K562 (cell line): ENCODE measurements at regions not wholly inside any gene's neighbourhood (a gene's known extent, or its start where the extent isn't known, plus 50 kb on each side); places are given as distances from the start of the nearest gene placed in this dataset.

Experiments
- CTCF ChIP-seq, 3 experiments: IDR thresholded peaks in 2 of 3; conservative IDR thresholded peaks in 1 of 3; 2 replicates each; pipeline ENCODE4 v1.5.1; 2011 to 2012; ENCODE audit warnings: low read length in 3 of 3, mild to moderate bottlenecking in 3 of 3, control low read depth in 2 of 3, improper control_type of control experiment in 1 of 3, inconsistent platforms in 1 of 3, low read depth in 1 of 3, mixed read lengths in 1 of 3, moderate library complexity in 1 of 3; ENCODE audit not compliant: insufficient read depth in 2 of 3
- ELF1 ChIP-seq: fragments of 200-800 bp; sonication (Bioruptor generic); IDR thresholded peaks from 2 replicates; pipeline ENCODE4 v1.6.1; 2016; ENCODE audit warnings: missing genetic modification characterization, missing compliant biosample characterization
- MTF1 ChIP-seq: fragments of 250-450 bp; sonication (Bioruptor Pico); IDR thresholded peaks from 2 replicates; pipeline ENCODE4 v1.9.0; 2021; ENCODE audit warnings: moderate library complexity, mild to moderate bottlenecking, inconsistent platforms, borderline replicate concordance
- NFE2 ChIP-seq: IDR thresholded peaks from 2 replicates; pipeline ENCODE4 v1.6.1; 2014; ENCODE audit warnings: antibody characterized with exemption, low read depth
- TAF7 ChIP-seq: fragments of 450-650 bp; IDR thresholded peaks from 2 replicates; pipeline ENCODE4 v1.6.1; 2016; ENCODE audit warnings: missing genetic modification characterization, missing compliant biosample characterization
- U2AF2 ChIP-seq: fragments of 200-400 bp; formaldehyde crosslinking; optimal IDR thresholded peaks from 2 replicates; pipeline ENCODE3; 2017; ENCODE audit warnings: low read depth, mild to moderate bottlenecking, low read length
- ZFX ChIP-seq: sonication (generic); formaldehyde crosslinking; IDR thresholded peaks from 2 replicates; pipeline ENCODE4 v1.8.0; 2022; ENCODE audit warnings: mild to moderate bottlenecking, missing genetic modification reagents, moderate library complexity
- ZNF274 ChIP-seq: IDR thresholded peaks from 2 replicates; pipeline ENCODE4 v1.6.1; 2011; ENCODE audit warnings: low read depth, mild to moderate bottlenecking, low read length, moderate library complexity, borderline replicate concordance
- ZNF311 ChIP-seq: fragments of 250-450 bp; sonication (Bioruptor Pico); IDR thresholded peaks from 2 replicates; pipeline ENCODE4 v1.4.0; 2020; ENCODE audit warnings: mild to moderate bottlenecking, moderate library complexity
- TF ChIP-seq, protein P1 (sequence below): fragments of 450-650 bp; conservative IDR thresholded peaks from 2 replicates; pipeline ENCODE4 v1.6.1; 2016; ENCODE audit warnings: missing genetic modification characterization, low read depth, mild to moderate bottlenecking, control low read depth, missing compliant biosample characterization
- TF ChIP-seq, protein P2 (sequence below): fragments of 450-650 bp; IDR thresholded peaks from 2 replicates; pipeline ENCODE4 v1.6.1; 2016
- TF ChIP-seq, protein P3 (sequence below): sonication (generic); formaldehyde crosslinking; IDR thresholded peaks from 2 replicates; pipeline ENCODE4 v1.8.0; 2022; ENCODE audit warnings: missing genetic modification reagents, mild to moderate bottlenecking, moderate library complexity, borderline replicate concordance

- TF ChIP-seq ZFX (CRISPR knock-in tag) (no peak), CTCF (IDR thresholded peaks at IDR 0.05 in 2 of 3, conservative IDR thresholded peaks at IDR 0.05 in 1 of 3; ENCODE audit: insufficient read depth in 2 of 3, low read depth in 1 of 3, low read length in 3 of 3) (no peak), U2AF2 (no peak), NFE2 (no peak), ZNF274 (no peak), ZNF311 (CRISPR knock-in tag) (no peak), ELF1 (no peak), MTF1 (CRISPR knock-in tag) (no peak), TAF7 (tag) (no peak)
- TF ChIP-seq, protein P1, sequence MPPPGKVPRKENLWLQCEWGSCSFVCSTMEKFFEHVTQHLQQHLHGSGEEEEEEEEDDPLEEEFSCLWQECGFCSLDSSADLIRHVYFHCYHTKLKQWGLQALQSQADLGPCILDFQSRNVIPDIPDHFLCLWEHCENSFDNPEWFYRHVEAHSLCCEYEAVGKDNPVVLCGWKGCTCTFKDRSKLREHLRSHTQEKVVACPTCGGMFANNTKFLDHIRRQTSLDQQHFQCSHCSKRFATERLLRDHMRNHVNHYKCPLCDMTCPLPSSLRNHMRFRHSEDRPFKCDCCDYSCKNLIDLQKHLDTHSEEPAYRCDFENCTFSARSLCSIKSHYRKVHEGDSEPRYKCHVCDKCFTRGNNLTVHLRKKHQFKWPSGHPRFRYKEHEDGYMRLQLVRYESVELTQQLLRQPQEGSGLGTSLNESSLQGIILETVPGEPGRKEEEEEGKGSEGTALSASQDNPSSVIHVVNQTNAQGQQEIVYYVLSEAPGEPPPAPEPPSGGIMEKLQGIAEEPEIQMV = no peak
- TF ChIP-seq, protein P2, sequence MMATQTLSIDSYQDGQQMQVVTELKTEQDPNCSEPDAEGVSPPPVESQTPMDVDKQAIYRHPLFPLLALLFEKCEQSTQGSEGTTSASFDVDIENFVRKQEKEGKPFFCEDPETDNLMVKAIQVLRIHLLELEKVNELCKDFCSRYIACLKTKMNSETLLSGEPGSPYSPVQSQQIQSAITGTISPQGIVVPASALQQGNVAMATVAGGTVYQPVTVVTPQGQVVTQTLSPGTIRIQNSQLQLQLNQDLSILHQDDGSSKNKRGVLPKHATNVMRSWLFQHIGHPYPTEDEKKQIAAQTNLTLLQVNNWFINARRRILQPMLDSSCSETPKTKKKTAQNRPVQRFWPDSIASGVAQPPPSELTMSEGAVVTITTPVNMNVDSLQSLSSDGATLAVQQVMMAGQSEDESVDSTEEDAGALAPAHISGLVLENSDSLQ = no peak
- TF ChIP-seq, protein P3, sequence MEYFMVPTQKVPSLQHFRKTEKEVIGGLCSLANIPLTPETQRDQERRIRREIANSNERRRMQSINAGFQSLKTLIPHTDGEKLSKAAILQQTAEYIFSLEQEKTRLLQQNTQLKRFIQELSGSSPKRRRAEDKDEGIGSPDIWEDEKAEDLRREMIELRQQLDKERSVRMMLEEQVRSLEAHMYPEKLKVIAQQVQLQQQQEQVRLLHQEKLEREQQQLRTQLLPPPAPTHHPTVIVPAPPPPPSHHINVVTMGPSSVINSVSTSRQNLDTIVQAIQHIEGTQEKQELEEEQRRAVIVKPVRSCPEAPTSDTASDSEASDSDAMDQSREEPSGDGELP (CRISPR knock-in tag) = no peak
Measured at GRCh38 chr1:81224222-81224621, 576.5 kb upstream of the ADGRL2 start.
